MM.1S (cell line): ENCODE measurements at regions not wholly inside any gene's neighbourhood (a gene's known extent, or its start where the extent isn't known, plus 50 kb on each side); places are given as distances from the start of the nearest gene placed in this dataset.
"Not testable (repeated sequence)": the region's sequence is repeated elsewhere in the genome, so short reads cannot be mapped to it uniquely, and the experiment has no call there.

Experiments used
- DNase-seq: peaks from one replicate; pipeline ENCODE4 v3.0.0-alpha.2; 2015
- H2AFZ ChIP-seq: fragments of 300-600 bp; sonication (generic); 2 replicates; pipeline ENCODE4 v1.6.0; 2016; ENCODE audit warnings: antibody characterized with exemption, low read length
- H3F3A ChIP-seq: fragments of 300-600 bp; sonication (generic); 2 replicates; pipeline ENCODE4 v1.6.1; 2016; ENCODE audit warnings: mild to moderate bottlenecking, antibody characterized with exemption, low read length, moderate library complexity, mixed read lengths; ENCODE audit not compliant: insufficient read depth
- H3K27ac ChIP-seq: fragments of 300-600 bp; sonication (generic); 2 replicates; pipeline ENCODE4 v1.5.1; 2016; ENCODE audit warnings: mild to moderate bottlenecking, low read length
- H3K27me3 ChIP-seq: fragments of 300-600 bp; sonication (generic); replicated peaks from 2 replicates; pipeline ENCODE4 v1.6.0; 2016; ENCODE audit warnings: low read length; ENCODE audit not compliant: insufficient read depth
- H3K36me3 ChIP-seq: fragments of 300-600 bp; sonication (generic); replicated peaks from 2 replicates; pipeline ENCODE4 v1.6.1; 2016; ENCODE audit warnings: mild to moderate bottlenecking, low read length, mixed read lengths; ENCODE audit not compliant: insufficient read depth
- H3K4me1 ChIP-seq: fragments of 300-600 bp; sonication (generic); 2 replicates; pipeline ENCODE4 v1.6.1; 2016; ENCODE audit warnings: low read length, mixed read lengths
- H3K4me2 ChIP-seq: fragments of 300-600 bp; sonication (generic); 2 replicates; pipeline ENCODE4 v1.6.0; 2016; ENCODE audit warnings: low read depth, low read length
- H3K4me3 ChIP-seq: fragments of 300-600 bp; sonication (generic); 2 replicates; pipeline ENCODE4 v1.5.1; 2016; ENCODE audit warnings: low read length, mixed read lengths
- H3K79me2 ChIP-seq: fragments of 300-600 bp; sonication (generic); 2 replicates; pipeline ENCODE4 v1.6.1; 2016; ENCODE audit warnings: mixed run types, low read length, mixed read lengths
- H3K9ac ChIP-seq: fragments of 300-600 bp; sonication (generic); 2 replicates; pipeline ENCODE4 v1.6.1; 2016; ENCODE audit warnings: low read length, mixed read lengths
- H3K9me2 ChIP-seq: fragments of 300-600 bp; sonication (generic); replicated peaks from 2 replicates; pipeline ENCODE4 v1.6.1; 2016; ENCODE audit warnings: mild to moderate bottlenecking, low read length, mixed read lengths; ENCODE audit not compliant: insufficient read depth
- H3K9me3 ChIP-seq: fragments of 300-600 bp; sonication (generic); replicated peaks from 2 replicates; pipeline ENCODE4 v1.6.1; 2016; ENCODE audit warnings: mild to moderate bottlenecking, low read length, mixed read lengths; ENCODE audit not compliant: insufficient read depth
- H4K20me1 ChIP-seq: fragments of 300-600 bp; sonication (generic); 2 replicates; pipeline ENCODE4 v1.6.1; 2016; ENCODE audit warnings: mild to moderate bottlenecking, low read length, moderate library complexity, mixed read lengths; ENCODE audit not compliant: insufficient read depth
- EZH2 ChIP-seq: fragments of 300-600 bp; sonication (generic); optimal IDR thresholded peaks from 2 replicates; pipeline ENCODE3; 2017; ENCODE audit warnings: low read depth, mild to moderate bottlenecking, antibody characterized with exemption, low read length, mixed read lengths
- EZH2phosphoT487 ChIP-seq: fragments of 300-600 bp; sonication (generic); IDR thresholded peaks from 2 replicates; pipeline ENCODE4 v1.6.1; 2018; ENCODE audit warnings: antibody characterized with exemption, low read length
- TF ChIP-seq, protein P1 (sequence below): fragments of 300-600 bp; sonication (generic); IDR thresholded peaks from 2 replicates; pipeline ENCODE4 v1.5.1; 2016; ENCODE audit warnings: antibody characterized with exemption, low read length, mixed read lengths

DNA sequence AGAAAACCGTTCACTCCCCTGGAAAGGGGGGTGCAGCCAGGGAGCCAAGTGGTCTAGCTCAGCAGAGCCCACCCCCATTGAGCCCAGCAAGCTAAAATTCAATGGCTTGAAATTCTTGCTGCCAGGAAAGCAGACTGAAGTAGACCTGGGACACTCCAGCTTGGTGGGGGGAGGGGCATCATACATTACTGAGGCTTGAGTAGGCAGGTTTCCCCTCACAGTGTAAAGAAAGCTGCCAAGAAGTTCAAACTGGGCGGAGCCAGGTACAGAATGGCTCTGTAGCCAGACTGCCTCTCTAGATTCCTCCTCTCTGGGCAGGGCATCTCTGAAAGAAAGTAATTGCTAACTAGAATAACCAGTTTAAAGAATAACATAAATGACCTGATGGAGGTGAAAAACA is 372.3 kb upstream of the F9 start:
- Histone ChIP-seq H3F3A (no peaks in the 10 kb centered on the region), H3K36me3 (no peaks in the 10 kb centered on the region), H3K27me3 (no peaks in the 10 kb centered on the region), H3K79me2 (no peaks in the 10 kb centered on the region), H3K9me3 (no peaks in the 10 kb centered on the region), H3K4me2 (no peak overlapping the region), H3K9me2 (no peaks in the 10 kb centered on the region), H3K9ac (no peak overlapping the region), H3K27ac (no peak overlapping the region), H3K4me1 (no peaks in the 10 kb centered on the region), H2AFZ (no peak overlapping the region), H3K4me3 (no peak overlapping the region), H4K20me1 (no peaks in the 10 kb centered on the region)
- TF ChIP-seq EZH2 (no peak), EZH2phosphoT487 (no peak)
- TF ChIP-seq, protein P1, sequence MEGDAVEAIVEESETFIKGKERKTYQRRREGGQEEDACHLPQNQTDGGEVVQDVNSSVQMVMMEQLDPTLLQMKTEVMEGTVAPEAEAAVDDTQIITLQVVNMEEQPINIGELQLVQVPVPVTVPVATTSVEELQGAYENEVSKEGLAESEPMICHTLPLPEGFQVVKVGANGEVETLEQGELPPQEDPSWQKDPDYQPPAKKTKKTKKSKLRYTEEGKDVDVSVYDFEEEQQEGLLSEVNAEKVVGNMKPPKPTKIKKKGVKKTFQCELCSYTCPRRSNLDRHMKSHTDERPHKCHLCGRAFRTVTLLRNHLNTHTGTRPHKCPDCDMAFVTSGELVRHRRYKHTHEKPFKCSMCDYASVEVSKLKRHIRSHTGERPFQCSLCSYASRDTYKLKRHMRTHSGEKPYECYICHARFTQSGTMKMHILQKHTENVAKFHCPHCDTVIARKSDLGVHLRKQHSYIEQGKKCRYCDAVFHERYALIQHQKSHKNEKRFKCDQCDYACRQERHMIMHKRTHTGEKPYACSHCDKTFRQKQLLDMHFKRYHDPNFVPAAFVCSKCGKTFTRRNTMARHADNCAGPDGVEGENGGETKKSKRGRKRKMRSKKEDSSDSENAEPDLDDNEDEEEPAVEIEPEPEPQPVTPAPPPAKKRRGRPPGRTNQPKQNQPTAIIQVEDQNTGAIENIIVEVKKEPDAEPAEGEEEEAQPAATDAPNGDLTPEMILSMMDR: no peak
- DNase-seq: no peak

DNA sequence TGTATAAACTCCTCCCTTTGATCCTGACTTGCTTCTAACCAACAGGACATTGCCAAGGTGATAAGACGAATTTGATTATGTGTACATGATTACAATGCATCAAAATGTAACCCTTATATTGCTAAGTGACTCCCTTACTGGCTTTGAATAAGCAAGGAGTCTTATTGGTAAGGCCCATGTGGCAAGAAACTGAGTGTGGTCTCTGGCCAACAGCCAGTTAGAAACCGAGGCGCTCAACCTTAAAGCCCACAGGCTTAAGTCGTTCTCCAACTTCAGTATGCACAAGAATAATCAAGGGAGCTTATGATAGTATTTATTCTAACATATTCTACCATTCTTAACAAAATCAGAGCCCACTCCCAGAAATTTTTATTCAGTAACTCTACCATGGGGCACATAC is 374.2 kb upstream of the F9 start:
- no peak overlapping the region for H3K9ac ChIP-seq
- DNase-seq: no peak
- H3K9me3 ChIP-seq: no peaks in the 10 kb centered on the region
- TF ChIP-seq, protein P1: no peak
- TF ChIP-seq EZH2 (no peak), EZH2phosphoT487 (no peak)
- no peaks in the 10 kb centered on the region for H3K79me2 ChIP-seq
- H3F3A ChIP-seq: no peaks in the 10 kb centered on the region
- H3K27ac ChIP-seq: no peak overlapping the region
- no peaks in the 10 kb centered on the region for H3K9me2 ChIP-seq
- H3K4me1 ChIP-seq: no peaks in the 10 kb centered on the region
- no peak overlapping the region for H3K4me3 ChIP-seq
- no peaks in the 10 kb centered on the region for H3K36me3 ChIP-seq
- H3K27me3 ChIP-seq: no peaks in the 10 kb centered on the region
- no peak overlapping the region for H3K4me2 ChIP-seq
- no peak overlapping the region for H2AFZ ChIP-seq
- H4K20me1 ChIP-seq: no peaks in the 10 kb centered on the region

DNA sequence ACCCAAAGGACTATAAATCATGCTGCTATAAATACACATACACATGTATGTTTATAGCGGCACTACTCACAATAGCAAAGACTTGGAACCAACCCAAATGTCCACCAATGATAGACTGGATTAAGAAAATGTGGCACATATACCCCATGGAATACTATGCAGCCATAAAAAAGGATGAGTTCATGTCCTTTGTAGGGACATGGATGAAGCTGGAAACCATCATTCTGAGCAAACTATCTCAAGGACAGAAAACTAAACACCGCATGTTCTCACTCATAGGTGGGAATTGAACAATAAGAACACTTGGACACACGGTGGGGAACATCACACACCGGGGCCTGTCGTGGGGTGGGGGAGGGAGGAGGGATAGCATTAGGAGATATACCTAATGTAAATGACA is 383.9 kb upstream of the F9 start:
- not testable (repeated sequence) for H4K20me1 ChIP-seq, H3K27ac ChIP-seq, H3K4me1 ChIP-seq, H3K9me3 ChIP-seq, H2AFZ ChIP-seq, H3K9me2 ChIP-seq, H3K4me2 ChIP-seq, H3K36me3 ChIP-seq, DNase-seq, H3K9ac ChIP-seq, H3K4me3 ChIP-seq, H3F3A ChIP-seq, H3K27me3 ChIP-seq, H3K79me2 ChIP-seq

DNA sequence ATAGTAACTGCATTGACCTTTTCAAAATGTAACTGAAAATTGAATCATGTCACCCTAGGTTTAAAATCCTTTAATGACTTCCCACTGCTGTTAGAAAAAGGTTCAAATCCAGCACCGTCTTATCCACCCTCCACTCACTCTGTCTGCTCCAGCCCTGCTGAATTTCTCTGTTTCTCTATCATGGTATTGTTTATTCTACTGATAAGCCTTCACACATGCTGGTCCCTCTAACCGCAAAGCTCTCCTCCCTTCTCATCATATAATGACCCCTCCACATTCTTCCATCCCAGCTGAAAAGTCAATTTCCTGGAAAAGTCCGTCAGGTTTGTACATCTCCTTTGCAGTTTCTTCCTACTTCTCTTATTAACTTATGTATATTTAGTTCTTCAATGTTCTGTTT is 389.2 kb upstream of the F9 start:
- no peak for DNase-seq
- H4K20me1 ChIP-seq: no peaks in the 10 kb centered on the region

More for the DNA sequence above, 389.2 kb upstream of the F9 start:
- Histone ChIP-seq H3K9ac (no peak overlapping the region), H3K4me2 (no peak overlapping the region), H3K27ac (no peak overlapping the region), H3K9me3 (no peaks in the 10 kb centered on the region), H3F3A (no peaks in the 10 kb centered on the region), H3K79me2 (no peaks in the 10 kb centered on the region), H3K27me3 (no peaks in the 10 kb centered on the region), H3K36me3 (no peaks in the 10 kb centered on the region), H2AFZ (no peak overlapping the region), H3K4me1 (no peaks in the 10 kb centered on the region), H3K4me3 (no peak overlapping the region), H3K9me2 (no peaks in the 10 kb centered on the region)
- TF ChIP-seq EZH2phosphoT487 (no peak), EZH2 (no peak)
- TF ChIP-seq, protein P1: no peak
